ENCODE measurements at regions not wholly inside any gene's neighbourhood (a gene's known extent, or its start where the extent isn't known, plus 50 kb on each side); places are given as distances from the start of the nearest gene placed in this dataset.

DNA sequence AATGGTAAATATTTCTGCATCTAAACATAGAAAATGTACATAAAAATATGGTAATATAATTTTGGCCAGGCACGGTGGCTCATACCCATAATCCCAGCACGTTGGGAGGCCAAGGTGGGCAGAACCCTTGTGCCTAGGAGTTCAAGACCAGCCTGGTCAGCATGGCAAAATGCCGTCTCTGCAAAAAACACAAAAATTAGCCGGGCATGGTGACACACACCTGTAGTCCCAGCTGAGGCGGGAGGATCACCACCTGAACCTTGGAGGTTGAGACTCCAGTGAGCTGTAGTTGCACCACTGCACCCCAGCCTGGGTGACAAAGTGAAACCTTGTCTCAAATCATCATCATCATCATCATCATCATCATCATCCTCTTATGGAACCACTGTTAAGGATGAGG lies 230.6 kb upstream of the NCAM1 start:
- intact Hi-C loops (cut with DNase I; ENCODE audit: low total_unique reads), result no loop called here
- 58 to 92% methylated on average over 5 of the region's 5 CpGs for WGBS, 2 donors
- H3K4me3 ChIP-seq (ENCODE audit: low read depth, poor library complexity, severe bottlenecking), result no peak overlapping the region
- peak in 1 of 2 donors; percentile 49 for DNase-seq (ENCODE audit: low spot score in 2 of 2)
- no peak for TF ChIP-seq CTCF (IDR thresholded peaks at IDR 0.05)
- TF ChIP-seq POLR2A (IDR thresholded peaks at IDR 0.05), result no peak

DNA sequence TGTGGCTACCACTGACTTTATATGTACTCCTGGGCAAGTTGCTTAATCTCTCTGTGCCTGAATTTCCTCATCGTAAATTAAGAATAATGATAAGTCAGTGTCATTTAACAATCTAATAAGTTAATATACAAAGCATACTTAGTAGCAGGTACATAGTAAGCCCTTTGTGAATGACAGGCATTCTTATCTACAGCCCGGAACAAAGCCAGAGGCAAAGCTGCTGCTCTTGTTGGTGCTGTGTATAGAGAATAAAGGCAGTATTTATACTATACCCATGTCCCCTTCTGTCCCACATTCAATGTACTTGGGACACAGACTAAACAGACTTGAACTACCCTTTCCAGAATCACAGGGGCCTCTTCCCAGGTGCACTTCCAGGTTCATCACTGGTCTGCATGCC lies 229.7 kb upstream of the NCAM1 start:
- DNase-seq (ENCODE audit: low spot score in 2 of 2), result no peak
- 81 to 87% methylated on average over 2 of the region's 2 CpGs for WGBS, 2 donors
- TF ChIP-seq CTCF (IDR thresholded peaks at IDR 0.05) (no peak), POLR2A (IDR thresholded peaks at IDR 0.05) (no peak)
- intact Hi-C loops (cut with DNase I; ENCODE audit: low total_unique reads), result no loop called here
- no peak overlapping the region for H3K4me3 ChIP-seq (ENCODE audit: low read depth, poor library complexity, severe bottlenecking)

DNA sequence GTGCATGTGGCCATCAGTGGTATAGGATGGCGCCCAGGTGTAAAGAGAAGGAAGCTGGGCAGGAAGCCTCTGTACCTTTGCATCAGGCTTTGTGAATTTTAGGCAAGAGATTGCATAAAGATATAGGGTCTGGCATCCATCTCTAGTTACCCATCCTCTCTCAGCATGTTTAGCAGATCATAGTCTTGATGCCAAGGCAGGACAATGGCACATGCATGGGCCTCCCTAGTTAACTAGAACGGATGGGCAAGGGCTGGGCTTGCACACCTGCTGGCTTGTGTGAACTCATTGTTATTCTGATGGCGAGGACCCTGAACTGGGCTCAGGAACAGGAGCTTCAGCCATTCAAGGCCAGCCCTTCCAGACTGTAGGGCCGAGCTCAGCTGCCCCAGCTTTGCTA lies 229.2 kb upstream of the NCAM1 start:
- WGBS, 2 donors, result 65 to 66% methylated on average over 4 of the region's 4 CpGs
- no peak overlapping the region for H3K4me3 ChIP-seq (ENCODE audit: low read depth, poor library complexity, severe bottlenecking)
- no peak for TF ChIP-seq CTCF (IDR thresholded peaks at IDR 0.05)
- no peak for TF ChIP-seq POLR2A (IDR thresholded peaks at IDR 0.05)
- intact Hi-C loops (cut with DNase I; ENCODE audit: low total_unique reads), result no loop called here
- DNase-seq (ENCODE audit: low spot score in 2 of 2), result peak in 1 of 2 donors; percentile 49

- intact Hi-C loops (cut with DNase I; ENCODE audit: low total_unique reads), result no loop called here
- TF ChIP-seq CTCF (IDR thresholded peaks at IDR 0.05) (no peak), POLR2A (IDR thresholded peaks at IDR 0.05) (no peak)
- WGBS, 2 donors, result 6 to 12% methylated on average over 3 of the region's 3 CpGs
- DNase-seq (ENCODE audit: low spot score in 2 of 2), result peak in 1 of 2 donors; percentile 31
- H3K4me3 ChIP-seq (ENCODE audit: low read depth, poor library complexity, severe bottlenecking), result no peak overlapping the region
Observed at GRCh38 chr11:112734207-112734606, 227.0 kb upstream of the NCAM1 start.

DNA sequence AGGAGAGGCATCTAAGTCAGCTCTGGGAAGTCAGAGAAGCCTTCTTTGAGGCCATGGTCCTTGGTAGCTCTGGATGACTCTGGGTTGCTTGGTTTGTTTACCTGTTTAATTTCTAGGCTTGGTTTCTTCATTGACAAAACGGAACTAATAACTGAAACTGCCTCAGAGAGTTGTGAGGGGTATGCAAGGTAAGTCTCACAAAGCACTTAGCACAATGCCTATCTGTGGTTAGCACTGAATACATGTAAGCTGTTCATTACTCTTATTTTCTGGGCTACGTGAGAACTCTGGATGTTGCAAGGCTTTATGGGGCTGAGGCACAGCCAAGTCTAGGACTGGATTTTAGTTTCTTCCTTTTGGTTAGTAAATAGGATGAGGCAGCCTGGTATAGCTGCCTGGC lies 225.8 kb upstream of the NCAM1 start:
- peak in 1 of 2 donors; percentile 40 for DNase-seq (ENCODE audit: low spot score in 2 of 2)
- 64 to 65% methylated on average over 2 of the region's 2 CpGs for WGBS, 2 donors
- intact Hi-C loops (cut with DNase I; ENCODE audit: low total_unique reads), result no loop called here
- H3K4me3 ChIP-seq (ENCODE audit: low read depth, poor library complexity, severe bottlenecking), result no peak overlapping the region
- no peak for TF ChIP-seq POLR2A (IDR thresholded peaks at IDR 0.05)
- no peak for TF ChIP-seq CTCF (IDR thresholded peaks at IDR 0.05)

DNA sequence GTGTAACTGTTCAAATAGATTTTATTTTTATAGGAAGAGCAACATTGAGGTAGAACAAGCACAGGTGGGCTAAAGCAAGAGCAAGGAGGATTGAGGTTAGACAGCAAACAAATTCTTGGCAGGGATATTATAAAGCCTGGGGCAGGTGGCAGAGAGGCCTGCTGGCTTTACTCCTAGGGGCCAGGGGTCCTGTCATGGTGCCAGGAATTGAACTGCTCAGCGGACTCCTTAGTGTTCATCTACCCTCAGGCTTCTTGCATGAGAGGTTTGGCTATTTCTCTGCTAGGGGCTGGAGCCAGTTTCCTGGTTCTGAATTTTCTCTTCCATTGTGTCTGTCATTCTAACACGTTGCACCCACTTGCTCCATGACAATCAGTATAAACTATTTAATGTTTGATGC lies 217.2 kb upstream of the NCAM1 start:
- 39 to 40% methylated on average over 2 of the region's 2 CpGs for WGBS, 2 donors
- intact Hi-C loops (cut with DNase I; ENCODE audit: low total_unique reads), result no loop called here
- no peak overlapping the region for H3K4me3 ChIP-seq (ENCODE audit: low read depth, poor library complexity, severe bottlenecking)
- TF ChIP-seq CTCF (IDR thresholded peaks at IDR 0.05) (no peak), POLR2A (IDR thresholded peaks at IDR 0.05) (no peak)
- DNase-seq (ENCODE audit: low spot score in 2 of 2), result no peak
